ENCODE measurements at regions not wholly inside any gene's neighbourhood (a gene's known extent, or its start where the extent isn't known, plus 50 kb on each side); places are given as distances from the start of the nearest gene placed in this dataset.

GRCh38 chr1:11377954-11378353 lies 101.0 kb upstream of the DISP3 start:
- H3K4me3 ChIP-seq (ENCODE audit: low read length): no peak overlapping the region

DNA sequence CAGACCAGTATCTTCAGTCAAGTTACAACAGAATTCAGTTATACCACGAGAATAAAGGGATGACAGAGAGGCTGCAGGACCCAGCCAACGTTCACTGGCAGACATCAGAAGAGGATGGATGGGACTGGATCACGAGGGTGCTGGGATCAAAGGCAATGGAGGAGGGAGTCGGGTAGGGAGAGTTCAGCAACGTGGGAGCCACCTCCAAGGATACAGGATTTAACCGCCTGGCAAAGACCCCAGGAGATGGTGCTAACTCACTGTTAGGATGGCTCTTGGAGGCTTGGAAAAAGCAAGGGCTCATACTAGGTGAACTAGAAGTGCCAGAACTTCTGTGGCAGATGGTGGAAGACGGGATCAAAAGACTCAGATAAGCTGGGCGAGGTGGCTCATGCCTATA lies 99.1 kb upstream of the DISP3 start:
- H3K27me3 ChIP-seq (ENCODE audit: control insufficient read depth, insufficient read depth, low read length): no peaks in the 10 kb centered on the region
- no peak overlapping the region for H3K4me3 ChIP-seq (ENCODE audit: low read length)
- no peak overlapping the region for H3K9ac ChIP-seq (ENCODE audit: low read length)
- H3K36me3 ChIP-seq (ENCODE audit: control insufficient read depth, low read depth, low read length): no peaks in the 10 kb centered on the region
- H3K9me3 ChIP-seq (ENCODE audit: control insufficient read depth, low read depth, low read length): no peaks in the 10 kb centered on the region
- H3K4me1 ChIP-seq (ENCODE audit: control insufficient read depth, low read depth, low read length): no peaks in the 10 kb centered on the region
- H3K27ac ChIP-seq (ENCODE audit: low read length): no peak overlapping the region

More at GRCh38 chr1:11377954-11378353, 101.0 kb upstream of the DISP3 start:
- Histone ChIP-seq H3K4me1 (ENCODE audit: control insufficient read depth, low read depth, low read length) (no peaks in the 10 kb centered on the region), H3K36me3 (ENCODE audit: control insufficient read depth, low read depth, low read length) (no peaks in the 10 kb centered on the region), H3K27ac (ENCODE audit: low read length) (no peak overlapping the region), H3K9me3 (ENCODE audit: control insufficient read depth, low read depth, low read length) (no peaks in the 10 kb centered on the region), H3K9ac (ENCODE audit: low read length) (no peak overlapping the region), H3K27me3 (ENCODE audit: control insufficient read depth, insufficient read depth, low read length) (no peaks in the 10 kb centered on the region)

DNA sequence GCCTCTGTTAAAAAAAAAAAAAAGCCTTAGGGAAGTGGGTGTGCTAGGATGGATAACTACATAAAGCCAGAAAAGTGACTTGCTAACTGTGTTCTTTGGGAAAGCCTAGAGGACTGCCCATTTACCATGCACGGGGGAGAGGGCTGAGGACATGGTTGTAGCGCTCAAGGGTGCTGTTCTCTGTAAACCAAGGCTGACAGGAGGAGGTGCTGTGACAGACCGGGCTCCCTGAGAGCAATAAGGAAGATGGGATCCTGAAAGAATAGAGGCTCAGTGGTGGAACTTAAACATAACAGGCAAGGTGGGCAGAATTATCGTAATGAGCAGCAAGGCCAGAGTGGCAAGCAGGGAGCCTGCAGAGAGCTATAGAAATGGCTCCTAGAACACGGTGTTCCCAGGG lies 98.5 kb upstream of the DISP3 start:
- Histone ChIP-seq H3K9ac (ENCODE audit: low read length) (no peak overlapping the region), H3K4me1 (ENCODE audit: control insufficient read depth, low read depth, low read length) (no peaks in the 10 kb centered on the region), H3K9me3 (ENCODE audit: control insufficient read depth, low read depth, low read length) (no peaks in the 10 kb centered on the region), H3K36me3 (ENCODE audit: control insufficient read depth, low read depth, low read length) (no peaks in the 10 kb centered on the region), H3K4me3 (ENCODE audit: low read length) (no peak overlapping the region), H3K27ac (ENCODE audit: low read length) (no peak overlapping the region), H3K27me3 (ENCODE audit: control insufficient read depth, insufficient read depth, low read length) (no peaks in the 10 kb centered on the region)

DNA sequence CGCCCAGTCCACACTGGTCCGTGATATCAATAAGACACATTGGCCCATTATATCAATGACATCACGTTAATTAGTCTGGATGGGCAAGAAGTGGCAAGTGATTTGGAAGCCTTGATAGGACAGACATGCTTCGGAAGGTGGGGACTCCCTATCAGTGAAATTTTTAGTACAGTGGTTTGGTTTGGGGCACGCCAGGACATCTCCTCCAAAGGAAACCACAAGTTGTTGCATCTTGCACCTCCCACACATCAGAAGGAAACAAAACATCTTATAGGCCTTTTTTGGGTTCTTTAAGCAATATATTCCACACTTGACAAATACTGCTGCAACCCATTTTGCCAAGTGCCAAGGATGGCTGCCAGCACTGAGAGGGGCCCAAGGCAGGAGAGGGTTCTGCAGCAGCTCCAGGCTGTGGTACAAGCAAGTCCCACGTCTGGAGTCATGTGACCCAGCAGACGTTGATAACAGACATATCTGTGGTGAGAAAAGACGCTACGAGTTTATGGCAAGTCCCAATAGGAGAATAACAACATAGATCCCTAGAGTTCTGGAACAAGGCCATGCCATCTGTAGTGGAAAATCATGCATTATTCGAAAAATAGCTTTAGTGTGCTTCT lies 95.3 kb upstream of the DISP3 start:
- H3K4me1 ChIP-seq (ENCODE audit: control insufficient read depth, low read depth, low read length): no peaks in the 10 kb centered on the region
- no peaks in the 10 kb centered on the region for H3K9me3 ChIP-seq (ENCODE audit: control insufficient read depth, low read depth, low read length)
- H3K27ac ChIP-seq (ENCODE audit: low read length): no peak overlapping the region
- no peak overlapping the region for H3K9ac ChIP-seq (ENCODE audit: low read length)
- H3K4me3 ChIP-seq (ENCODE audit: low read length): no peak overlapping the region
- H3K36me3 ChIP-seq (ENCODE audit: control insufficient read depth, low read depth, low read length): no peaks in the 10 kb centered on the region
- H3K27me3 ChIP-seq (ENCODE audit: control insufficient read depth, insufficient read depth, low read length): no peaks in the 10 kb centered on the region

GRCh38 chr1:11384170-11384554 lies 94.8 kb upstream of the DISP3 start:
- Histone ChIP-seq H3K9me3 (ENCODE audit: control insufficient read depth, low read depth, low read length) (no peaks in the 10 kb centered on the region), H3K27me3 (ENCODE audit: control insufficient read depth, insufficient read depth, low read length) (no peaks in the 10 kb centered on the region), H3K27ac (ENCODE audit: low read length) (no peak overlapping the region), H3K4me1 (ENCODE audit: control insufficient read depth, low read depth, low read length) (no peaks in the 10 kb centered on the region), H3K36me3 (ENCODE audit: control insufficient read depth, low read depth, low read length) (no peaks in the 10 kb centered on the region), H3K9ac (ENCODE audit: low read length) (no peak overlapping the region), H3K4me3 (ENCODE audit: low read length) (no peak overlapping the region)

- Histone ChIP-seq H3K27ac (ENCODE audit: low read length) (no peak overlapping the region), H3K27me3 (ENCODE audit: control insufficient read depth, insufficient read depth, low read length) (no peaks in the 10 kb centered on the region), H3K9ac (ENCODE audit: low read length) (no peak overlapping the region)
These were observed 91.1 kb upstream of the DISP3 start for GRCh38 chr1:11387829-11388228.

DNA sequence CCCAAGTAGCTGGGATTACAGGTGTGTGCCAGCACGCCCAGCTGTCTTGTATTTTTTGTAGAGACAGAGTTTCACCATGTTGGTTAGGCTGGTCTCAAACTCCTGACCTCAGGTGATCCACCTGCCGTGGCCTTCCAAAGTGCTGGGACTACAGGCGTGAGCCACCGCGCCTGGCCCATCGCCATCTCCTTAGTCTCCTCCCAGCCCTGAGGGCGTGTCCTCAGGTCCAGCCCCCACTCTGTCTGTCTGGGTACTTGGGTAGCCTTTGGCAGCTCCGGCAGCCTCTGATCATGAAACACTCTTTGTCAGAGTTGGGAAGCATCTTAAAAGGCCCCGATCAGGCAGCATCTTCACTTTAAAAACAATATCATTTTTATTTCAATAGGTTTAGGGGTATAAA lies 90.3 kb upstream of the DISP3 start:
- no peaks in the 10 kb centered on the region for H3K4me1 ChIP-seq (ENCODE audit: control insufficient read depth, low read depth, low read length)
- H3K9me3 ChIP-seq (ENCODE audit: control insufficient read depth, low read depth, low read length): no peaks in the 10 kb centered on the region
- no peaks in the 10 kb centered on the region for H3K27me3 ChIP-seq (ENCODE audit: control insufficient read depth, insufficient read depth, low read length)
- no peak overlapping the region for H3K4me3 ChIP-seq (ENCODE audit: low read length)
- H3K27ac ChIP-seq (ENCODE audit: low read length): no peak overlapping the region
- no peaks in the 10 kb centered on the region for H3K36me3 ChIP-seq (ENCODE audit: control insufficient read depth, low read depth, low read length)
- no peak overlapping the region for H3K9ac ChIP-seq (ENCODE audit: low read length)

More at GRCh38 chr1:11387829-11388228, 91.1 kb upstream of the DISP3 start:
- Histone ChIP-seq H3K4me3 (ENCODE audit: low read length) (no peak overlapping the region), H3K9me3 (ENCODE audit: control insufficient read depth, low read depth, low read length) (no peaks in the 10 kb centered on the region), H3K36me3 (ENCODE audit: control insufficient read depth, low read depth, low read length) (no peaks in the 10 kb centered on the region), H3K4me1 (ENCODE audit: control insufficient read depth, low read depth, low read length) (no peaks in the 10 kb centered on the region)

GRCh38 chr1:11391327-11391726 lies 87.6 kb upstream of the DISP3 start:
- Histone ChIP-seq H3K9ac (ENCODE audit: low read length) (no peak overlapping the region), H3K36me3 (ENCODE audit: control insufficient read depth, low read depth, low read length) (no peaks in the 10 kb centered on the region), H3K4me3 (ENCODE audit: low read length) (no peak overlapping the region), H3K4me1 (ENCODE audit: control insufficient read depth, low read depth, low read length) (no peaks in the 10 kb centered on the region), H3K9me3 (ENCODE audit: control insufficient read depth, low read depth, low read length) (no peaks in the 10 kb centered on the region), H3K27ac (ENCODE audit: low read length) (no peak overlapping the region), H3K27me3 (ENCODE audit: control insufficient read depth, insufficient read depth, low read length) (no peaks in the 10 kb centered on the region)

DNA sequence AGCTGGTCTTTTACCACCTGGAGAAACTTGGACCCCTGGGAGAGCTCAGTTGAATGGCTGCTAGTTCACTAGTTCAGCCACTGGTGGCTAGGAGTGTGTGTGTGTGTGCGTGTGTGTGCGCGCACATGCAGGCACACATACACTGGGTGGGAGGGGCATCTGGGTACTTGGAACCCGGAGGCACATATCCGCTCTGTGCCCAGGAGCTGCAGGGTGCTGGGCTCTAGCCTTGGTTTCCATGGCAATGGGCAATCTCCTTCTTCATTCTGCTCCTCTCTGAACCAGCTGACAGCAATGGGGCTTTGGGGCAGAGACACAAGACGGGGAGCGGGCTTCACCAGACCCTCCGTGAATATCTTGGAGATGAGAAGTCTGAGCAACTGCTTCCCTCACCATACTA lies 87.1 kb upstream of the DISP3 start:
- Histone ChIP-seq H3K27ac (ENCODE audit: low read length) (no peak overlapping the region), H3K36me3 (ENCODE audit: control insufficient read depth, low read depth, low read length) (no peaks in the 10 kb centered on the region), H3K4me3 (ENCODE audit: low read length) (no peak overlapping the region), H3K27me3 (ENCODE audit: control insufficient read depth, insufficient read depth, low read length) (no peaks in the 10 kb centered on the region), H3K9ac (ENCODE audit: low read length) (no peak overlapping the region), H3K4me1 (ENCODE audit: control insufficient read depth, low read depth, low read length) (no peaks in the 10 kb centered on the region), H3K9me3 (ENCODE audit: control insufficient read depth, low read depth, low read length) (no peaks in the 10 kb centered on the region)

DNA sequence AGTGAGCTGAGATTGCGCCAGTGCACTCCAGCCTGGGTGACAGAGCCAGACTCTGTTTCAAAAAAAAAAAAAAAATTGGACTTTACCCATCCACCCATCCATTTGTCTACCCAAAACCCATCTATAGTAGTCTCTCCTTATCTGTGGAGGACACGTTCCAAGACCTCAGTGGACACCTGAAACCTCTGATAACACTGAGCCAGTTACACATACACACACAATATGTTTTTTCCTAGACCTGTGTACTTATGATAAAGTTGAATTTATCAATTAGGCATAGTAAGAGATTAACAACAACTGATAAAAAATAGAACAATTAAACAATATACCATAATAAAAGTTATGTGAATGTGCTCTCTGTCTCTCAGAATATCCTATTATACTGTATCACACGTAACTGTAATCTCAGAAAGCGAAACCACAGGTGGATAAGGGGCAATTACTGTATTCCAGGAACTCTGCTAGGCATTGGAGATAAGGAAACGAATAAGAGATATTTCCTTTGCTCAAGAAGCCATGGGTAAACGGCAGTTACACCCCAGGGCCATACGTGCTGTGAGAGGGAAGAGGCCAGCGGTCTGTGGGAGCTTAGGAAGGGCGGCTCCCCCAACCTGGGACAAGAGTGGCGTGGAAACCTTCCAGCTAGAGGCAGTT lies 84.2 kb upstream of the DISP3 start:
- no peaks in the 10 kb centered on the region for H3K36me3 ChIP-seq (ENCODE audit: control insufficient read depth, low read depth, low read length)
- no peaks in the 10 kb centered on the region for H3K27me3 ChIP-seq (ENCODE audit: control insufficient read depth, insufficient read depth, low read length)
- no peak overlapping the region for H3K4me3 ChIP-seq (ENCODE audit: low read length)
- no peak overlapping the region for H3K9ac ChIP-seq (ENCODE audit: low read length)
- H3K4me1 ChIP-seq (ENCODE audit: control insufficient read depth, low read depth, low read length): no peaks in the 10 kb centered on the region
- H3K27ac ChIP-seq (ENCODE audit: low read length): no peak overlapping the region
- H3K9me3 ChIP-seq (ENCODE audit: control insufficient read depth, low read depth, low read length): no peaks in the 10 kb centered on the region

DNA sequence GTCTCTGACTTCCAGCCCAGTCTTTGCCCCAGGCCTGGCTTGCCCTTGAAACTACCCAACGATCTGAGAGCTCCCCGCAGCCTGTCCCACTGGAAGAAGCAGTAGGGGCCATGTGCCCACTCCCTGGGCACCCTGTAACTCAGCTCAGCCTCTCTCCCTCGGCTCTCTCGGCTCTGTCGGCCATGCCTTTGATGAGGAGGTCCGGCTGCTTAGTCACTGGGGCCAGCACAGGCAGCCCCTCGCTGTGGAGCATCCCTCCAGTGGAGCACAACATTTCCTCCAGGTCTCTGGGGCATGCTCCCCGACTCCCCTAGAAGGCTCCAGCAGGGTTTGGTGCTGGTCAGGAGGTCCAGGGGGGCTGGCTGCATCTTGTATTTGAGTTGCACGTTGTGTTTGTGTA lies 83.3 kb upstream of the DISP3 start:
- Histone ChIP-seq H3K27me3 (ENCODE audit: control insufficient read depth, insufficient read depth, low read length) (no peaks in the 10 kb centered on the region), H3K9ac (ENCODE audit: low read length) (no peak overlapping the region), H3K4me3 (ENCODE audit: low read length) (no peak overlapping the region), H3K27ac (ENCODE audit: low read length) (no peak overlapping the region), H3K9me3 (ENCODE audit: control insufficient read depth, low read depth, low read length) (no peaks in the 10 kb centered on the region), H3K4me1 (ENCODE audit: control insufficient read depth, low read depth, low read length) (no peaks in the 10 kb centered on the region), H3K36me3 (ENCODE audit: control insufficient read depth, low read depth, low read length) (no peaks in the 10 kb centered on the region)

- no peaks in the 10 kb centered on the region for H3K4me1 ChIP-seq (ENCODE audit: control insufficient read depth, low read depth, low read length)
- no peaks in the 10 kb centered on the region for H3K36me3 ChIP-seq (ENCODE audit: control insufficient read depth, low read depth, low read length)
- no peaks in the 10 kb centered on the region for H3K9me3 ChIP-seq (ENCODE audit: control insufficient read depth, low read depth, low read length)
- no peaks in the 10 kb centered on the region for H3K27me3 ChIP-seq (ENCODE audit: control insufficient read depth, insufficient read depth, low read length)
- no peak overlapping the region for H3K4me3 ChIP-seq (ENCODE audit: low read length)
- H3K9ac ChIP-seq (ENCODE audit: low read length): no peak overlapping the region
- H3K27ac ChIP-seq (ENCODE audit: low read length): no peak overlapping the region
These were observed 81.6 kb upstream of the DISP3 start for GRCh38 chr1:11397151-11397901.
